Activated CD8-positive, alpha-beta T cell treated with anti-CD3 and anti-CD28 coated beads for 36 hours (primary cell): ENCODE measurements at regions not wholly inside any gene's neighbourhood (a gene's known extent, or its start where the extent isn't known, plus 50 kb on each side); places are given as distances from the start of the nearest gene placed in this dataset.

Experiments used
- ATAC-seq: fragments of 200-7000 bp; cut with Tn5 transposase; one replicate; pipeline ENCODE4 v1.10.0; 2021; ENCODE audit warnings: mild to moderate bottlenecking, moderate library complexity
- CTCF ChIA-PET: fragments of 350-600 bp; sonication (Branson Sonifier 250); formaldehyde crosslinking; loops from one replicate; lab custom pipeline; 2021; ENCODE audit warnings: antibody characterized with exemption; lab: Charles Lee
- POLR2A ChIA-PET: fragments of 350-600 bp; sonication (Branson Sonifier 250); formaldehyde crosslinking; loops from one replicate; lab custom pipeline; 2021; ENCODE audit warnings: antibody characterized with exemption; lab: Charles Lee
- DNase-seq: peaks from one replicate; pipeline ENCODE4 v3.0.0-alpha.2; 2020
- H3K27ac Mint-ChIP-seq: one replicate; pipeline ENCODE4 v1.8.0; 2021; ENCODE audit warnings: mild to moderate bottlenecking, mixed read lengths
- H3K27me3 Mint-ChIP-seq: one replicate; pipeline ENCODE4 v1.8.0; 2021; ENCODE audit warnings: mixed read lengths
- H3K36me3 Mint-ChIP-seq: one replicate; pipeline ENCODE4 v1.8.0; 2021; ENCODE audit warnings: low read depth, mixed read lengths
- H3K4me1 Mint-ChIP-seq: one replicate; pipeline ENCODE4 v1.8.0; 2021; ENCODE audit warnings: low read depth, mixed read lengths
- H3K4me3 Mint-ChIP-seq: one replicate; pipeline ENCODE4 v1.8.0; 2021; ENCODE audit warnings: mild to moderate bottlenecking, moderate library complexity, mixed read lengths
- H3K9me3 Mint-ChIP-seq: one replicate; pipeline ENCODE4 v1.8.0; 2021; ENCODE audit warnings: mixed read lengths
- CTCF ChIP-seq: fragments of 200-600 bp; IDR thresholded peaks from one replicate; pipeline ENCODE4 v1.8.0; 2022; ENCODE audit warnings: antibody characterized with exemption, mild to moderate bottlenecking
- intact Hi-C: fragments of 100-400 bp; cut with micrococcal nuclease; formaldehyde crosslinking; loops from one replicate; pipeline ENCODE4 v1.10.0; 2022

- ChIA-PET CTCF (no interaction called here), POLR2A (no interaction called here)
- no peaks in the 10 kb centered on the region for H3K9me3 Mint-ChIP-seq
- no peak overlapping the region for H3K27ac Mint-ChIP-seq
- intact Hi-C loops, result no loop called here
- H3K27me3 Mint-ChIP-seq, result peaks cover 1% of the 10 kb centered on the region
- ATAC-seq (no peak), DNase-seq (no peak)
- no peak for TF ChIP-seq CTCF
- H3K4me3 Mint-ChIP-seq, result no peak overlapping the region
- H3K4me1 Mint-ChIP-seq, result no peaks in the 10 kb centered on the region
- no peaks in the 10 kb centered on the region for H3K36me3 Mint-ChIP-seq
Measured at GRCh38 chr13:74646091-74646490, 511.9 kb upstream of the KLF12 start.

- no peak for TF ChIP-seq CTCF
- H3K27me3 Mint-ChIP-seq, result peaks cover 1% of the 10 kb centered on the region
- no peaks in the 10 kb centered on the region for H3K36me3 Mint-ChIP-seq
- POLR2A ChIA-PET, result no interaction called here
- no peak for DNase-seq
- H3K9me3 Mint-ChIP-seq, result no peaks in the 10 kb centered on the region
- H3K4me3 Mint-ChIP-seq, result no peak overlapping the region
- H3K27ac Mint-ChIP-seq, result no peak overlapping the region
- no peaks in the 10 kb centered on the region for H3K4me1 Mint-ChIP-seq
- intact Hi-C loops, result no loop called here
- CTCF ChIA-PET, result no interaction called here
- no peak for ATAC-seq
Measured at GRCh38 chr13:74645586-74645985, 511.4 kb upstream of the KLF12 start.

- no peak overlapping the region for H3K4me3 Mint-ChIP-seq
- H3K27me3 Mint-ChIP-seq, result peaks cover 1% of the 10 kb centered on the region
- H3K9me3 Mint-ChIP-seq, result no peaks in the 10 kb centered on the region
- no peak for ATAC-seq
- no peak for TF ChIP-seq CTCF
- H3K36me3 Mint-ChIP-seq, result no peaks in the 10 kb centered on the region
- no peak for DNase-seq
- intact Hi-C loops, result no loop called here
- H3K4me1 Mint-ChIP-seq, result peaks cover 2% of the 10 kb centered on the region
- ChIA-PET CTCF (no interaction called here), POLR2A (interaction anchor here (1.0 kb wide), 1 partner anchor 10 kb away, joined by 3 read pairs; no protein-coding TSS in a partner anchor)
- H3K27ac Mint-ChIP-seq, result no peak overlapping the region
Measured at GRCh38 chr13:74644229-74644628, 510.0 kb upstream of the KLF12 start.

GRCh38 chr13:74641586-74641985 lies 507.4 kb upstream of the KLF12 start:
- ATAC-seq, result no peak
- ChIA-PET POLR2A (no interaction called here), CTCF (interaction anchor here (0.6 to 1.0 kb wide), 2 partner anchors 104 to 325 kb away, joined by 3 read pairs; no protein-coding TSS in a partner anchor)
- Mint-ChIP-seq H3K36me3 (no peaks in the 10 kb centered on the region), H3K4me1 (peaks cover 2% of the 10 kb centered on the region), H3K27me3 (peaks cover under 1% of the 10 kb centered on the region), H3K4me3 (no peak overlapping the region), H3K9me3 (no peaks in the 10 kb centered on the region), H3K27ac (no peak overlapping the region)
- no peak for DNase-seq
- TF ChIP-seq CTCF, result no peak
- intact Hi-C loops, result no loop called here

GRCh38 chr13:74633734-74634133 lies 499.5 kb upstream of the KLF12 start:
- no peaks in the 10 kb centered on the region for H3K36me3 Mint-ChIP-seq
- CTCF ChIA-PET, result no interaction called here
- peaks cover 2% of the 10 kb centered on the region for H3K27me3 Mint-ChIP-seq

More at GRCh38 chr13:74633734-74634133, 499.5 kb upstream of the KLF12 start:
- H3K4me3 Mint-ChIP-seq, result no peak overlapping the region
- intact Hi-C loops, result no loop called here
- DNase-seq (no peak), ATAC-seq (no peak)
- no peak overlapping the region for H3K27ac Mint-ChIP-seq
- no peaks in the 10 kb centered on the region for H3K4me1 Mint-ChIP-seq
- peaks cover 9% of the 10 kb centered on the region for H3K9me3 Mint-ChIP-seq
- POLR2A ChIA-PET, result no interaction called here
- TF ChIP-seq CTCF, result no peak
